ENCODE measurements at regions not wholly inside any gene's neighbourhood (a gene's known extent, or its start where the extent isn't known, plus 50 kb on each side); places are given as distances from the start of the nearest gene placed in this dataset.

DNA sequence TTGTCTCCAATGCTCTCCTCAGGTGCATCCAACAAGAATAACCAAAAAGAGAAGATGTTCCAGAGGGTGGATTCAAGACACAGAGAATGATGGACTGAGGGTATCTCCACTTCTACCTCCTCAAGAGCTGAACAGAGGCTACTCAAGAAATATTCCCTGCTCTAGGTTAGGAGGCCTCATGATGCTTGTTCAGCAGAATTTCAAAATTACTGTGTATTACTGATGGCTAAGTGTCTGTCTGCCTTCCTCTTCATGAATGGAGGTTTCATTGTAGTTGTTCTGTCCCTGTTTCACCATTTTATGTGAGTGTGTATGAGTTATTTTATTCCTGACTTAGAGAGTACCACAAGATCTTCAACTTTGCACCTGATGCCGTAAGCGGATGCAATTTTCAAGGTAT lies 76.8 kb downstream of the JRKL start:
- Histone ChIP-seq H3K36me3 (ENCODE audit: control insufficient read depth, insufficient read depth, low read length) (no peaks in the 10 kb centered on the region), H3K4me1 (ENCODE audit: control insufficient read depth, insufficient read depth, low read length, poor library complexity, severe bottlenecking) (peaks cover 3% of the 10 kb centered on the region), H3K4me3 (ENCODE audit: low read depth, low read length) (no peak overlapping the region), H3K27ac (ENCODE audit: insufficient read depth, low read length, poor library complexity, severe bottlenecking) (no peak overlapping the region), H3K9me3 (ENCODE audit: control insufficient read depth in 2 of 2, low read length in 2 of 2) (no peaks in the 10 kb centered on the region), H3K27me3 (ENCODE audit: control insufficient read depth, insufficient read depth, low read length) (peaks cover 2% of the 10 kb centered on the region)
- H3K4me1 Mint-ChIP-seq, result peaks cover 0 to 9% (median 6%) of the 10 kb centered on the region in 4 donors
- H3K27me3 Mint-ChIP-seq, result peaks cover 5% of the 10 kb centered on the region
- no peak overlapping the region for H3K27ac Mint-ChIP-seq
- H3K4me3 Mint-ChIP-seq, result no peak overlapping the region
- DNase-seq, result no peak
- no peaks in the 10 kb centered on the region for H3K36me3 Mint-ChIP-seq
- H3K9me3 Mint-ChIP-seq, result peaks cover 0 to 1% (median 0%) of the 10 kb centered on the region in 7 donors
- no peak for ATAC-seq (ENCODE audit: low read depth in 2 of 2)

DNA sequence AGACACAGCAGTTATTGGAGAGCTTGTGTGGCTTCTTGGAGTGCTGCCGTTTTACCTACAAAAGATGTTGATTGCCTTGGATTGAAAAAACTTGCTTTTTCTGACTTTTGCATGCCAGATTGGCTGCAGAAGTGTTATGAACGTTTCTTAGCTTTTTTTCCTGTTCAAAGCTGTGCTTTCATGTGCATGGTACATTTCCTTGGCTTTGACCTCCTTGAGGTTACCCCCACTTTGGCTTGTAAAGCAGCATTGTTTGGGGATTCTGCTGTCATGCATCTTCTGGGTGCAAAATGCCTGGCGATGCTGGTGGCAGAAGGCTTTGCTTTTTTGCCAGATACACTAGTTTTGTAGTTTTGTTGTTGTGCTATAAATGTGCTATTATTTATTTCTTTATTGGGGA lies 80.0 kb downstream of the JRKL start:
- no peaks in the 10 kb centered on the region for H3K36me3 Mint-ChIP-seq
- Histone ChIP-seq H3K36me3 (ENCODE audit: control insufficient read depth, insufficient read depth, low read length) (no peaks in the 10 kb centered on the region), H3K27me3 (ENCODE audit: control insufficient read depth, insufficient read depth, low read length) (no peaks in the 10 kb centered on the region), H3K9me3 (ENCODE audit: control insufficient read depth in 2 of 2, low read length in 2 of 2) (peaks cover 7% of the 10 kb centered on the region in 2 experiments), H3K4me1 (ENCODE audit: control insufficient read depth, insufficient read depth, low read length, poor library complexity, severe bottlenecking) (no peaks in the 10 kb centered on the region), H3K27ac (ENCODE audit: insufficient read depth, low read length, poor library complexity, severe bottlenecking) (no peak overlapping the region), H3K4me3 (ENCODE audit: low read depth, low read length) (no peak overlapping the region)
- no peak overlapping the region for H3K27ac Mint-ChIP-seq
- DNase-seq, result no peak
- peaks cover 0 to 7% (median 5%) of the 10 kb centered on the region in 7 donors for H3K9me3 Mint-ChIP-seq
- no peaks in the 10 kb centered on the region for H3K27me3 Mint-ChIP-seq
- H3K4me3 Mint-ChIP-seq, result no peak overlapping the region
- ATAC-seq (ENCODE audit: low read depth in 2 of 2), result no peak
- peaks cover 0 to 2% (median under 1%) of the 10 kb centered on the region in 4 donors for H3K4me1 Mint-ChIP-seq

- Histone ChIP-seq H3K27ac (ENCODE audit: insufficient read depth, low read length, poor library complexity, severe bottlenecking) (no peak overlapping the region), H3K4me3 (ENCODE audit: low read depth, low read length) (no peak overlapping the region), H3K27me3 (ENCODE audit: control insufficient read depth, insufficient read depth, low read length) (no peaks in the 10 kb centered on the region), H3K36me3 (ENCODE audit: control insufficient read depth, insufficient read depth, low read length) (no peaks in the 10 kb centered on the region), H3K9me3 (ENCODE audit: control insufficient read depth in 2 of 2, low read length in 2 of 2) (peaks cover 7% of the 10 kb centered on the region in 2 experiments), H3K4me1 (ENCODE audit: control insufficient read depth, insufficient read depth, low read length, poor library complexity, severe bottlenecking) (no peaks in the 10 kb centered on the region)
- Mint-ChIP-seq H3K9me3 (peaks cover 0 to 15% (median 5%) of the 10 kb centered on the region in 7 donors), H3K27ac (no peak overlapping the region), H3K36me3 (no peaks in the 10 kb centered on the region), H3K4me1 (no peaks in the 10 kb centered on the region), H3K27me3 (no peaks in the 10 kb centered on the region), H3K4me3 (no peak overlapping the region)
- DNase-seq (no peak), ATAC-seq (ENCODE audit: low read depth in 2 of 2) (no peak)
Observed at GRCh38 chr11:96470521-96470920, 80.7 kb downstream of the JRKL start.

DNA sequence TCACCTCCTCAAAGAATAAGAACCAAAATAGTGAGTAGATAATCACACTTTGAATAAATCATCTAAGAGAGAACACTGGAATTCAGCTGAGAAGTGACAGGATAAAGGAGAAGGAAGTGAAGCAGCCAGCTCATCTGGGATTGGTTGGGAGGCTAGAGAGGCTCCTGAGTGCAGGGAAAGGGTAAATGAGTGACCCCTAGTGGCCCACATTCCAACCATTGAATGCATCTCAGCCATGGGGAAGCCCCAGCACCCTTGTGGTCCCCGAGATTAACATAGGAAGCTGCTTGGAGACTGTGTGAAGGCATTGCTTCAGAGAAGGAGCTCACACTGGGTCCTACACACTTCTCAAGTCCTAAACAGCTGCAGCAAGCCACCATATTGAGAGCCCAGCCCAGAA lies 82.3 kb downstream of the JRKL start:
- peaks cover 0 to 29% (median 6%) of the 10 kb centered on the region in 7 donors for H3K9me3 Mint-ChIP-seq
- Histone ChIP-seq H3K27me3 (ENCODE audit: control insufficient read depth, insufficient read depth, low read length) (no peaks in the 10 kb centered on the region), H3K9me3 (ENCODE audit: control insufficient read depth in 2 of 2, low read length in 2 of 2) (peaks cover 7% of the 10 kb centered on the region in 2 experiments), H3K4me1 (ENCODE audit: control insufficient read depth, insufficient read depth, low read length, poor library complexity, severe bottlenecking) (no peaks in the 10 kb centered on the region), H3K36me3 (ENCODE audit: control insufficient read depth, insufficient read depth, low read length) (no peaks in the 10 kb centered on the region), H3K27ac (ENCODE audit: insufficient read depth, low read length, poor library complexity, severe bottlenecking) (no peak overlapping the region), H3K4me3 (ENCODE audit: low read depth, low read length) (no peak overlapping the region)
- no peak overlapping the region for H3K27ac Mint-ChIP-seq
- H3K4me1 Mint-ChIP-seq, result no peaks in the 10 kb centered on the region
- ATAC-seq (ENCODE audit: low read depth in 2 of 2) (no peak), DNase-seq (no peak)
- H3K27me3 Mint-ChIP-seq, result peaks cover 9% of the 10 kb centered on the region
- no peak overlapping the region for H3K4me3 Mint-ChIP-seq
- no peaks in the 10 kb centered on the region for H3K36me3 Mint-ChIP-seq

- Mint-ChIP-seq H3K4me1 (no peaks in the 10 kb centered on the region), H3K4me3 (no peak overlapping the region), H3K27ac (no peak overlapping the region), H3K9me3 (peaks cover 0 to 29% (median 6%) of the 10 kb centered on the region in 7 donors), H3K27me3 (peaks cover 18% of the 10 kb centered on the region), H3K36me3 (no peaks in the 10 kb centered on the region)
- H3K4me1 ChIP-seq (ENCODE audit: control insufficient read depth, insufficient read depth, low read length, poor library complexity, severe bottlenecking), result no peaks in the 10 kb centered on the region
- no peaks in the 10 kb centered on the region for H3K27me3 ChIP-seq (ENCODE audit: control insufficient read depth, insufficient read depth, low read length)
- no peak for DNase-seq
- H3K36me3 ChIP-seq (ENCODE audit: control insufficient read depth, insufficient read depth, low read length), result no peaks in the 10 kb centered on the region
- H3K27ac ChIP-seq (ENCODE audit: insufficient read depth, low read length, poor library complexity, severe bottlenecking), result no peak overlapping the region
- H3K9me3 ChIP-seq (ENCODE audit: control insufficient read depth in 2 of 2, low read length in 2 of 2), result peaks cover 7% of the 10 kb centered on the region in 2 experiments
- H3K4me3 ChIP-seq (ENCODE audit: low read depth, low read length), result no peak overlapping the region
- ATAC-seq (ENCODE audit: low read depth in 2 of 2), result no peak
Observed at GRCh38 chr11:96474263-96474662, 84.5 kb downstream of the JRKL start.

DNA sequence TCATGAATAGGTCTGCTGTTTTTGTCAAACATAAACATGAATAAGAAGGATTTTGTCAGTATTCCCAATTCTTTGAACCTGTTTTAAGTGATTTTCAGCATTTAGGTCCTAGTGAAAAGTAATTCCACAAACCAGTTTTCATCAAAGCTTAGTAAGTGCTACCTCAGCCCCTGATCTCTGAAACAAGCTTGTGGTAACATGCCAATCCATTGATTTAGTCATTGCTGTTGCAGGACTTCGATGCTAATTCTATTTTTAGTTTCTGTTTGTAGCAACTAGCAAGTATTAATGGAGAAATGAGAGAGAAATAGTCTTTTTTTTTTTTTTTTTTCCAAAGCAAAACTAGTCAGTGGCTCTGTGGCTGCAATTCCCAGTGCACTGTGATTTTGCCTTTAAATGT lies 91.4 kb downstream of the JRKL start:
- peaks cover 0 to 9% (median 3%) of the 10 kb centered on the region in 7 donors for H3K9me3 Mint-ChIP-seq
- no peaks in the 10 kb centered on the region for H3K4me1 Mint-ChIP-seq
- H3K27ac Mint-ChIP-seq, result no peak overlapping the region

GRCh38 chr11:96481771-96482170 lies 92.0 kb downstream of the JRKL start:
- Histone ChIP-seq H3K4me1 (ENCODE audit: control insufficient read depth, insufficient read depth, low read length, poor library complexity, severe bottlenecking) (no peaks in the 10 kb centered on the region), H3K9me3 (ENCODE audit: control insufficient read depth in 2 of 2, low read length in 2 of 2) (no peaks in the 10 kb centered on the region), H3K36me3 (ENCODE audit: control insufficient read depth, insufficient read depth, low read length) (no peaks in the 10 kb centered on the region), H3K27me3 (ENCODE audit: control insufficient read depth, insufficient read depth, low read length) (no peaks in the 10 kb centered on the region), H3K4me3 (ENCODE audit: low read depth, low read length) (no peak overlapping the region), H3K27ac (ENCODE audit: insufficient read depth, low read length, poor library complexity, severe bottlenecking) (no peak overlapping the region)
- Mint-ChIP-seq H3K27me3 (peaks cover 29% of the 10 kb centered on the region), H3K4me1 (no peaks in the 10 kb centered on the region), H3K9me3 (peaks cover 0 to 5% (median 2%) of the 10 kb centered on the region in 7 donors), H3K36me3 (no peaks in the 10 kb centered on the region), H3K4me3 (no peak overlapping the region), H3K27ac (no peak overlapping the region)
- no peak for ATAC-seq (ENCODE audit: low read depth in 2 of 2)
- DNase-seq, result no peak

More for the DNA sequence above, 91.4 kb downstream of the JRKL start:
- Histone ChIP-seq H3K4me3 (ENCODE audit: low read depth, low read length) (no peak overlapping the region), H3K4me1 (ENCODE audit: control insufficient read depth, insufficient read depth, low read length, poor library complexity, severe bottlenecking) (no peaks in the 10 kb centered on the region), H3K27me3 (ENCODE audit: control insufficient read depth, insufficient read depth, low read length) (no peaks in the 10 kb centered on the region), H3K9me3 (ENCODE audit: control insufficient read depth in 2 of 2, low read length in 2 of 2) (no peaks in the 10 kb centered on the region), H3K27ac (ENCODE audit: insufficient read depth, low read length, poor library complexity, severe bottlenecking) (no peak overlapping the region), H3K36me3 (ENCODE audit: control insufficient read depth, insufficient read depth, low read length) (no peaks in the 10 kb centered on the region)
- DNase-seq (no peak), ATAC-seq (ENCODE audit: low read depth in 2 of 2) (no peak)
- Mint-ChIP-seq H3K36me3 (no peaks in the 10 kb centered on the region), H3K4me3 (no peak overlapping the region), H3K27me3 (peaks cover 29% of the 10 kb centered on the region)

- no peak overlapping the region for H3K4me3 Mint-ChIP-seq
- no peak overlapping the region for H3K27ac Mint-ChIP-seq
- Histone ChIP-seq H3K36me3 (ENCODE audit: control insufficient read depth, insufficient read depth, low read length) (no peaks in the 10 kb centered on the region), H3K27ac (ENCODE audit: insufficient read depth, low read length, poor library complexity, severe bottlenecking) (no peak overlapping the region), H3K9me3 (ENCODE audit: control insufficient read depth in 2 of 2, low read length in 2 of 2) (no peaks in the 10 kb centered on the region), H3K4me1 (ENCODE audit: control insufficient read depth, insufficient read depth, low read length, poor library complexity, severe bottlenecking) (no peaks in the 10 kb centered on the region), H3K4me3 (ENCODE audit: low read depth, low read length) (no peak overlapping the region), H3K27me3 (ENCODE audit: control insufficient read depth, insufficient read depth, low read length) (no peaks in the 10 kb centered on the region)
- no peaks in the 10 kb centered on the region for H3K4me1 Mint-ChIP-seq
- H3K27me3 Mint-ChIP-seq, result peaks cover 28% of the 10 kb centered on the region
- ATAC-seq (ENCODE audit: low read depth in 2 of 2) (no peak), DNase-seq (no peak)
- H3K36me3 Mint-ChIP-seq, result no peaks in the 10 kb centered on the region
- H3K9me3 Mint-ChIP-seq, result peaks cover 0 to 4% (median 0%) of the 10 kb centered on the region in 7 donors
Observed at GRCh38 chr11:96482193-96482592, 92.4 kb downstream of the JRKL start.
